Upper lobe of left lung (tissue), 4 donors: ENCODE measurements at regions not wholly inside any gene's neighbourhood (a gene's known extent, or its start where the extent isn't known, plus 50 kb on each side); places are given as distances from the start of the nearest gene placed in this dataset.

Experiments
- CTCF ChIP-seq, 6 experiments: fragments of 450-650 bp in 4 of 6; fragments of 200-600 bp in 2 of 6; sonication (generic) in 2 of 6; IDR thresholded peaks; one replicate each; pipeline ENCODE4 v1.5.1; 2016 to 2019; ENCODE audit warnings: antibody characterized with exemption in 6 of 6
- EP300 ChIP-seq, 4 donors: sonication (generic); formaldehyde crosslinking; IDR thresholded peaks; one replicate each; pipeline ENCODE4 v1.5.1; 2017; ENCODE audit warnings: antibody characterized with exemption in 4 of 4, control low read depth in 2 of 4
- POLR2AphosphoS5 ChIP-seq, 2 donors: sonication (generic); formaldehyde crosslinking; IDR thresholded peaks; one replicate each; pipeline ENCODE4 v1.5.1; 2017; ENCODE audit warnings: antibody characterized with exemption in 2 of 2

GRCh38 chr4:188423039-188423438, 283.8 kb downstream of the TRIML1 start:
- TF ChIP-seq EP300 (IDR thresholded peaks at IDR 0.05) (no peak), CTCF (IDR thresholded peaks at IDR 0.05) (no peak), POLR2AphosphoS5 (IDR thresholded peaks at IDR 0.05) (no peak)
